ENCODE measurements at regions not wholly inside any gene's neighbourhood (a gene's known extent, or its start where the extent isn't known, plus 50 kb on each side); places are given as distances from the start of the nearest gene placed in this dataset.

- intact Hi-C loops (cut with DNase I): no loop called here
- no peaks in the 10 kb centered on the region for H3K27me3 ChIP-seq
- DNase-seq (no peak), ATAC-seq (no peak)
- peaks cover 0 to 38% (median 7%) of the 10 kb centered on the region in 9 donors for H3K36me3 ChIP-seq
- H3K4me1 ChIP-seq: peaks cover 0 to 37% (median 6%) of the 10 kb centered on the region in 12 donors
- peaks cover 0 to 31% (median 12%) of the 10 kb centered on the region in 12 donors for H3K9me3 ChIP-seq
- no peak overlapping the region for H3K27ac ChIP-seq
- TF ChIP-seq POLR2A (IDR thresholded peaks at IDR 0.05) (no peak), CTCF (IDR thresholded peaks at IDR 0.05) (no peak)
- WGBS, 4 donors: 42 to 55% (median 54%) methylated on average over 4 of the region's 4 CpGs
- no peak overlapping the region for H3K4me3 ChIP-seq
These were observed 66.9 kb upstream of the ZNF746 start for GRCh38 chr7:149564340-149565095.

- no peak overlapping the region for H3K27ac ChIP-seq
- no peak overlapping the region for H3K4me3 ChIP-seq
- intact Hi-C loops (cut with DNase I): no loop called here
- ATAC-seq (no peak), DNase-seq (no peak)
- 83 to 91% (median 89%) methylated on average over 4 of the region's 4 CpGs for WGBS, 4 donors
- H3K36me3 ChIP-seq: peaks cover 0 to 44% (median 19%) of the 10 kb centered on the region in 9 donors
- H3K9me3 ChIP-seq: peaks cover 0 to 17% (median 3%) of the 10 kb centered on the region in 12 donors
- no peaks in the 10 kb centered on the region for H3K27me3 ChIP-seq
- H3K4me1 ChIP-seq: peaks cover 0 to 34% (median 6%) of the 10 kb centered on the region in 12 donors
- TF ChIP-seq POLR2A (IDR thresholded peaks at IDR 0.05): no peak
- TF ChIP-seq CTCF (IDR thresholded peaks at IDR 0.05): no peak
These were observed 65.0 kb upstream of the ZNF746 start for GRCh38 chr7:149562602-149563001.

DNA sequence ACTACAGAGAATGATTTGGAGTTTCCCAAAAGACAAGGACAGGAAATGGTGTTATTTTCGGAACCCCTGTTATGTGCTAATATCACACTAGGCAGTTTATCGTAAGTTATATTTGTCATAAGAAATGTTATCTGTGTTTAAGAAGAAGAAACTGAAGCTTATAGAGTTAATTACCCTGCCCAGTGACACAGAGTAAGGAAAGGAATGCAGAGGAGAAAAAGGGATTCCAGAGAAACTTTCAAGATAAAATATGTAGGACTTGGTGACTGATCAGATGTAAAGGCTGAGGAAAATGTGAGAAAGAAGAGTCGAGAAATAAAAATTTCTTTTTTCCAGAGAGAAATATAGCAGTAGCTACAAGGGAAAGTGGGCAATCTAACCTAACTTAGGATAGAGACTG lies 63.5 kb upstream of the ZNF746 start:
- H3K4me1 ChIP-seq: peaks cover 0 to 19% (median 5%) of the 10 kb centered on the region in 12 donors
- 70 to 74% (median 71%) methylated on average over 3 of the region's 3 CpGs for WGBS, 4 donors
- no peaks in the 10 kb centered on the region for H3K27me3 ChIP-seq
- no peak overlapping the region for H3K4me3 ChIP-seq
- ATAC-seq (no peak), DNase-seq (no peak)
- TF ChIP-seq POLR2A (IDR thresholded peaks at IDR 0.05) (no peak), CTCF (IDR thresholded peaks at IDR 0.05) (no peak)
- peaks cover 0 to 17% (median 3%) of the 10 kb centered on the region in 12 donors for H3K9me3 ChIP-seq
- intact Hi-C loops (cut with DNase I): no loop called here
- peaks cover 0 to 44% (median 30%) of the 10 kb centered on the region in 9 donors for H3K36me3 ChIP-seq
- H3K27ac ChIP-seq: no peak overlapping the region

DNA sequence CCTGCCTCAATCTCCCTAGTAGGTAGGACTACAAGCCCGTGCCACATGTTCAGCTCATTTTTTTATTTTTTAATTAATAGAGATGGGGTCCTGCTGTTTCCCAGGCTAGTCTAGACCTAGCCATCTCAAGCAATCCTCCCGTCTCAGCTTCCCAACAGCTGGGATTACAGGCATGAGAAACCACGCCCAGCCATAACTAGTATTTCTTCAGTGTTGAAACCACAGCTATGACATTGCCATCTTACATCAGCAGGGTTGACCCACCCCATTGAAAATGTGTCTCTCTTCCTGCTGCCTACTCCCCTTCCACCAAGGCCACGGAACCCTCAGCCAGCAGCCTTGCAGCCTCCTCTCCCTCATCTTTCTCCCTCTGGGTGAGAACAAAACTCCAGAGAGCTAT lies 62.1 kb upstream of the ZNF746 start:
- Histone ChIP-seq H3K27ac (no peak overlapping the region), H3K4me1 (peaks cover 0 to 15% (median 2%) of the 10 kb centered on the region in 12 donors), H3K27me3 (no peaks in the 10 kb centered on the region), H3K9me3 (peaks cover 0 to 17% (median 3%) of the 10 kb centered on the region in 12 donors), H3K4me3 (no peak overlapping the region), H3K36me3 (peaks cover 0 to 49% (median 33%) of the 10 kb centered on the region in 9 donors)
- TF ChIP-seq CTCF (IDR thresholded peaks at IDR 0.05) (no peak), POLR2A (IDR thresholded peaks at IDR 0.05) (no peak)
- DNase-seq: no peak
- no peak for ATAC-seq
- intact Hi-C loops (cut with DNase I): no loop called here
- 89 to 97% (median 95%) methylated on average over 4 of the region's 4 CpGs for WGBS, 4 donors
